Gastrocnemius medialis (tissue), 4 donors: ENCODE measurements at regions not wholly inside any gene's neighbourhood (a gene's known extent, or its start where the extent isn't known, plus 50 kb on each side); places are given as distances from the start of the nearest gene placed in this dataset.

Experiments used
- CTCF ChIP-seq, 5 experiments: fragments of 450-650 bp in 3 of 5; fragments of 200-600 bp in 2 of 5; sonication (generic) in 2 of 5; IDR thresholded peaks in 4 of 5; conservative IDR thresholded peaks in 1 of 5; 1 replicate in 4 of 5; 2 replicates in 1 of 5; pipeline ENCODE4 v1.5.1; 2016 to 2019; ENCODE audit warnings: antibody characterized with exemption in 5 of 5, mild to moderate bottlenecking in 3 of 5, moderate library complexity in 3 of 5
- POLR2A ChIP-seq, 2 donors: fragments of 450-650 bp; IDR thresholded peaks; one replicate each; pipeline ENCODE4 v1.6.1; 2017; ENCODE audit warnings: antibody characterized with exemption in 2 of 2, mild to moderate bottlenecking in 2 of 2, moderate library complexity in 2 of 2

- TF ChIP-seq CTCF (IDR thresholded peaks at IDR 0.05 in 4 of 5, conservative IDR thresholded peaks at IDR 0.05 in 1 of 5): no peak
- no peak for TF ChIP-seq POLR2A (IDR thresholded peaks at IDR 0.05)
Observed at GRCh38 chr2:216987252-216987821, 127.5 kb upstream of the TNP1 start.
